H9 (cell line): ENCODE measurements at regions not wholly inside any gene's neighbourhood (a gene's known extent, or its start where the extent isn't known, plus 50 kb on each side); places are given as distances from the start of the nearest gene placed in this dataset.

Experiments used
- DNase-seq: peaks from one replicate; pipeline ENCODE4 v3.0.0-alpha.2; 2017
- H2AFZ ChIP-seq: one replicate; pipeline ENCODE4 v1.6.1; 2013; ENCODE audit warnings: mild to moderate bottlenecking, low read length, control low read depth, moderate library complexity
- H2AK5ac ChIP-seq: 2 replicates; pipeline ENCODE4 v1.6.1; 2013; ENCODE audit warnings: low read length, control low read depth, mixed read lengths; ENCODE audit not compliant: insufficient read length
- H2BK120ac ChIP-seq: one replicate; pipeline ENCODE4 v1.6.1; 2013; ENCODE audit warnings: low read depth, mild to moderate bottlenecking, low read length, control low read depth, inconsistent platforms; ENCODE audit not compliant: poor library complexity, severe bottlenecking
- H2BK12ac ChIP-seq: 2 replicates; pipeline ENCODE4 v1.6.1; 2013; ENCODE audit warnings: low read length, control low read depth, mixed read lengths, low read depth; ENCODE audit not compliant: insufficient read length
- H2BK15ac ChIP-seq: 2 replicates; pipeline ENCODE4 v1.6.1; 2013; ENCODE audit warnings: low read depth, low read length, control low read depth
- H2BK20ac ChIP-seq: one replicate; pipeline ENCODE4 v1.6.1; 2013; ENCODE audit warnings: low read depth, mild to moderate bottlenecking, low read length, control low read depth, inconsistent platforms; ENCODE audit not compliant: poor library complexity, severe bottlenecking
- H2BK5ac ChIP-seq: 2 replicates; pipeline ENCODE4 v1.6.1; 2013; ENCODE audit warnings: low read length, control low read depth, mixed read lengths; ENCODE audit not compliant: insufficient read length
- H3K14ac ChIP-seq: 2 replicates; pipeline ENCODE4 v1.6.1; 2013; ENCODE audit warnings: low read length, control low read depth; ENCODE audit not compliant: insufficient read depth
- H3K18ac ChIP-seq: 2 replicates; pipeline ENCODE4 v1.6.1; 2013; ENCODE audit warnings: low read depth, mild to moderate bottlenecking, mixed read lengths, low read length, control low read depth; ENCODE audit not compliant: insufficient read length
- H3K23ac ChIP-seq: 2 replicates; pipeline ENCODE4 v1.6.1; 2013; ENCODE audit warnings: low read length, control low read depth, mixed read lengths, low read depth; ENCODE audit not compliant: insufficient read length
- H3K23me2 ChIP-seq: 2 replicates; pipeline ENCODE4 v1.6.1; 2013; ENCODE audit warnings: low read depth, mild to moderate bottlenecking, mixed read lengths, low read length, control low read depth; ENCODE audit not compliant: insufficient read length, poor library complexity, severe bottlenecking
- H3K27ac ChIP-seq: 2 replicates; pipeline ENCODE4 v1.5.1; 2013; ENCODE audit warnings: low read length, control low read depth, mixed read lengths, low read depth; ENCODE audit not compliant: insufficient read length
- H3K27me3 ChIP-seq: 2 replicates; pipeline ENCODE4 v1.6.1; 2013; ENCODE audit warnings: low read length, control low read depth, inconsistent platforms; ENCODE audit not compliant: insufficient read depth
- H3K4ac ChIP-seq: 2 replicates; pipeline ENCODE4 v1.6.1; 2013; ENCODE audit warnings: low read depth, mild to moderate bottlenecking, control low read depth, inconsistent platforms, low read length, moderate library complexity
- H3K4me1 ChIP-seq: 2 replicates; pipeline ENCODE4 v1.6.1; 2013; ENCODE audit warnings: low read length, control low read depth, inconsistent platforms; ENCODE audit not compliant: insufficient read depth
- H3K4me2 ChIP-seq: 2 replicates; pipeline ENCODE4 v1.6.1; 2013; ENCODE audit warnings: low read length, control low read depth, mixed read lengths; ENCODE audit not compliant: insufficient read length, insufficient read depth
- H3K56ac ChIP-seq: 2 replicates; pipeline ENCODE4 v1.6.1; 2013; ENCODE audit warnings: low read depth, mild to moderate bottlenecking, mixed read lengths, low read length, control low read depth; ENCODE audit not compliant: insufficient read length
- H3K79me1 ChIP-seq: 2 replicates; pipeline ENCODE4 v1.6.1; 2013; ENCODE audit warnings: low read depth, mild to moderate bottlenecking, moderate library complexity, low read length, control low read depth, inconsistent platforms; ENCODE audit not compliant: insufficient read depth, poor library complexity, severe bottlenecking
- H3K79me2 ChIP-seq: 2 replicates; pipeline ENCODE4 v1.6.1; 2013; ENCODE audit warnings: low read length, control low read depth, inconsistent platforms; ENCODE audit not compliant: insufficient read depth
- H3K9ac ChIP-seq: 2 replicates; pipeline ENCODE4 v1.6.1; 2013; ENCODE audit warnings: low read length, control low read depth, mixed read lengths; ENCODE audit not compliant: insufficient read length; ENCODE audit errors: extremely low read depth
- H3K9me3 ChIP-seq: one replicate; pipeline ENCODE4 v1.6.1; 2013; ENCODE audit warnings: low read depth, low read length, inconsistent platforms; ENCODE audit not compliant: control insufficient read depth
- H3T11ph ChIP-seq: one replicate; pipeline ENCODE4 v1.6.1; 2013; ENCODE audit warnings: mild to moderate bottlenecking, low read length, control low read depth, inconsistent platforms
- H4K20me1 ChIP-seq: one replicate; pipeline ENCODE4 v1.6.1; 2013; ENCODE audit not compliant: control insufficient read depth, insufficient read length, insufficient read depth
- H4K5ac ChIP-seq: 2 replicates; pipeline ENCODE4 v1.6.1; 2013; ENCODE audit warnings: low read depth, mild to moderate bottlenecking, mixed read lengths, low read length, control low read depth; ENCODE audit not compliant: insufficient read length
- H4K8ac ChIP-seq: replicated peaks from 2 replicates; pipeline ENCODE4 v1.6.1; 2013; ENCODE audit warnings: low read length, control low read depth, mixed read lengths, low read depth; ENCODE audit not compliant: insufficient read length
- H4K91ac ChIP-seq: 2 replicates; pipeline ENCODE4 v1.6.1; 2013; ENCODE audit warnings: low read depth, mild to moderate bottlenecking, moderate library complexity, mixed read lengths, low read length, control low read depth; ENCODE audit not compliant: insufficient read length
- H3K27ac Mint-ChIP-seq, 3 experiments: 2 replicates in 2 of 3; 3 replicates in 1 of 3; pipeline ENCODE4 v1.8.0; 2020 to 2021; ENCODE audit warnings: mixed read lengths in 3 of 3, mild to moderate bottlenecking in 1 of 3, moderate library complexity in 1 of 3
- H3K27me3 Mint-ChIP-seq: 2 replicates; pipeline ENCODE4 v1.8.0; 2021; ENCODE audit warnings: low read depth, mild to moderate bottlenecking, moderate library complexity, mixed read lengths
- H3K36me3 Mint-ChIP-seq, 3 experiments: 2 replicates in 2 of 3; 3 replicates in 1 of 3; pipeline ENCODE4 v1.8.0; 2020 to 2021; ENCODE audit warnings: low read depth in 3 of 3, mixed read lengths in 3 of 3; ENCODE audit not compliant: insufficient read depth in 1 of 3
- H3K4me1 Mint-ChIP-seq, 2 experiments: 2 replicates each; pipeline ENCODE4 v1.8.0; 2020; ENCODE audit warnings: mixed read lengths in 2 of 2
- H3K4me3 Mint-ChIP-seq, 2 experiments: 2 replicates in 1 of 2; 3 replicates in 1 of 2; pipeline ENCODE4 v1.8.0; 2020 to 2021; ENCODE audit warnings: mild to moderate bottlenecking in 2 of 2, mixed read lengths in 2 of 2, moderate library complexity in 1 of 2
- H3K9me3 Mint-ChIP-seq, 2 experiments: 2 replicates in 1 of 2; 3 replicates in 1 of 2; pipeline ENCODE4 v1.8.0; 2020; ENCODE audit warnings: mild to moderate bottlenecking in 2 of 2, mixed read lengths in 2 of 2, moderate library complexity in 1 of 2
- WGBS: extraction: QIAGEN DNeasy Blood & Tissue Kit; methylation state at CpG from one replicate; pipeline ENCODE4 v1.1.7; 2013; ENCODE audit warnings: missing lambda C conversion rate, low lambda C conversion rate, mixed read lengths; ENCODE audit not compliant: insufficient read length; ENCODE audit errors: extremely low coverage; 5-methylcytosine and 5-hydroxymethylcytosine counted together
- TF ChIP-seq, protein P1 (sequence below): fragments of 200-600 bp; sonication (generic); conservative IDR thresholded peaks from 3 replicates; pipeline ENCODE4 v1.8.0; 2021; ENCODE audit warnings: antibody characterized with exemption, mild to moderate bottlenecking

DNA sequence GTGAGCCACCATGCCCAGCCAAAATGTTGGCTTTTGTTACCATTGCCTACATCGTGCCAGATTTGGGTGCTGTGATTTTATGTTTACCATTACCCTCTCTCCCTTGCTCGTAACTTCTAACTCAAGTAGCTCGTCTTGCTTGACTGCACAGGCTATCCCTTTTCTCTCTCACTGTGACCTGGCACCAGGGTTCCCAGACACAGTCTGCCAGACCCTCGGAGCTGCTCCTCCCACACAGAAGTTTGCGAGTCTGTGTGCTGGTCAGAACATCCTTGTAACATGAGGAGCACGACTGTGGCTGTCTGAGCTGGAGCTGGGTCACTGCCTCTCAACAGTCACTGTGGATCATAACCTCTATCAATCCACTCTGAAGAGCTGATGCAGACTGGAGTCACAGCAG is 152.5 kb upstream of the ACKR3 start:
- H2BK120ac ChIP-seq: no peak overlapping the region
- peaks cover 0 to 2% (median 0%) of the 10 kb centered on the region in 3 experiments; a peak in 3 of 7 replicates for H3K36me3 Mint-ChIP-seq
- no peak overlapping the region for H3K4me3 Mint-ChIP-seq
- peaks cover 0 to 3% of the 10 kb centered on the region in 2 experiments; a peak in 1 of 5 replicates for H3K9me3 Mint-ChIP-seq
- no peak overlapping the region for H3K27ac ChIP-seq
- no peak overlapping the region for H3K4me2 ChIP-seq
- no peaks in the 10 kb centered on the region for H3K27me3 ChIP-seq
- H3K79me1 ChIP-seq: no peaks in the 10 kb centered on the region
- no peak overlapping the region for H3K9ac ChIP-seq
- H3K4me1 Mint-ChIP-seq: peaks cover 0 to 3% of the 10 kb centered on the region in 2 experiments; a peak in 1 of 4 replicates
- no peak overlapping the region for H3T11ph ChIP-seq
- H3K27ac Mint-ChIP-seq: no peak overlapping the region; a peak in 1 of 7 replicates
- H3K56ac ChIP-seq: no peak overlapping the region
- H3K27me3 Mint-ChIP-seq: no peaks in the 10 kb centered on the region; the same call in 1 of the 2 replicates
- H3K4me1 ChIP-seq: no peaks in the 10 kb centered on the region
- no peak overlapping the region for H3K23ac ChIP-seq
- no peak overlapping the region for H3K18ac ChIP-seq
- H3K4ac ChIP-seq: no peak overlapping the region
- no peak overlapping the region for H4K8ac ChIP-seq
- no CpG with 5 or more reads among the region's 6 CpGs for WGBS
- H2BK20ac ChIP-seq: no peak overlapping the region
- no peak overlapping the region for H2BK12ac ChIP-seq
- TF ChIP-seq, protein P1, sequence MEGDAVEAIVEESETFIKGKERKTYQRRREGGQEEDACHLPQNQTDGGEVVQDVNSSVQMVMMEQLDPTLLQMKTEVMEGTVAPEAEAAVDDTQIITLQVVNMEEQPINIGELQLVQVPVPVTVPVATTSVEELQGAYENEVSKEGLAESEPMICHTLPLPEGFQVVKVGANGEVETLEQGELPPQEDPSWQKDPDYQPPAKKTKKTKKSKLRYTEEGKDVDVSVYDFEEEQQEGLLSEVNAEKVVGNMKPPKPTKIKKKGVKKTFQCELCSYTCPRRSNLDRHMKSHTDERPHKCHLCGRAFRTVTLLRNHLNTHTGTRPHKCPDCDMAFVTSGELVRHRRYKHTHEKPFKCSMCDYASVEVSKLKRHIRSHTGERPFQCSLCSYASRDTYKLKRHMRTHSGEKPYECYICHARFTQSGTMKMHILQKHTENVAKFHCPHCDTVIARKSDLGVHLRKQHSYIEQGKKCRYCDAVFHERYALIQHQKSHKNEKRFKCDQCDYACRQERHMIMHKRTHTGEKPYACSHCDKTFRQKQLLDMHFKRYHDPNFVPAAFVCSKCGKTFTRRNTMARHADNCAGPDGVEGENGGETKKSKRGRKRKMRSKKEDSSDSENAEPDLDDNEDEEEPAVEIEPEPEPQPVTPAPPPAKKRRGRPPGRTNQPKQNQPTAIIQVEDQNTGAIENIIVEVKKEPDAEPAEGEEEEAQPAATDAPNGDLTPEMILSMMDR: no peak
- H3K23me2 ChIP-seq: no peaks in the 10 kb centered on the region
- no peaks in the 10 kb centered on the region for H3K9me3 ChIP-seq
- H2BK5ac ChIP-seq: no peak overlapping the region
- H4K91ac ChIP-seq: no peak overlapping the region
- no peak overlapping the region for H3K14ac ChIP-seq
- no peaks in the 10 kb centered on the region for H4K20me1 ChIP-seq
- no peak overlapping the region for H4K5ac ChIP-seq
- no peaks in the 10 kb centered on the region for H3K79me2 ChIP-seq
- no peak overlapping the region for H2BK15ac ChIP-seq
- no peak overlapping the region for H2AK5ac ChIP-seq
- H2AFZ ChIP-seq: no peak overlapping the region
- no peak for DNase-seq
